A673 (cell line): ENCODE measurements at regions not wholly inside any gene's neighbourhood (a gene's known extent, or its start where the extent isn't known, plus 50 kb on each side); places are given as distances from the start of the nearest gene placed in this dataset.

Experiments used
- CTCF ChIP-seq: fragments of 300-800, 200-600 bp; sonication (generic); conservative IDR thresholded peaks from 2 replicates; pipeline ENCODE4 v1.5.1; 2017; ENCODE audit warnings: low read depth, mild to moderate bottlenecking, antibody characterized with exemption, low read length, moderate library complexity, mixed read lengths
- EZH2 ChIP-seq: fragments of 200-600 bp; sonication (generic); IDR thresholded peaks from 2 replicates; pipeline ENCODE4 v1.6.1; 2017; ENCODE audit warnings: borderline replicate concordance, low read depth, mild to moderate bottlenecking, mixed read lengths, antibody characterized with exemption, low read length; ENCODE audit not compliant: poor library complexity, severe bottlenecking

GRCh38 chr17:19470530-19471261, 59.7 kb downstream of the RNF112 start:
- no peak for TF ChIP-seq EZH2
- no peak for TF ChIP-seq CTCF
